A673 (cell line): ENCODE measurements at regions not wholly inside any gene's neighbourhood (a gene's known extent, or its start where the extent isn't known, plus 50 kb on each side); places are given as distances from the start of the nearest gene placed in this dataset.

ENCODE experiments used
- BruUV-seq: library from RNA; stranded (reverse); fragments of 400-500 nt; replicated peaks from 2 replicates; lab custom pipeline; 2021; lab: Mats Ljungman, UMichigan
- CTCF ChIA-PET: fragments of 300-600 bp; sonication (Branson Sonifier 250); formaldehyde crosslinking; loops from one replicate; lab custom pipeline; 2022; ENCODE audit warnings: antibody characterized with exemption; lab: Charles Lee
- POLR2A ChIA-PET: fragments of 300-600 bp; sonication (Branson Sonifier 250); formaldehyde crosslinking; loops from one replicate; lab custom pipeline; 2022; ENCODE audit warnings: antibody characterized with exemption; ENCODE audit not compliant: low non-redundant PET; lab: Charles Lee
- DNase-seq: peaks from one replicate; pipeline ENCODE4 v3.0.0-alpha.2; 2015; ENCODE audit warnings: low spot score
- H3K27ac ChIP-seq: fragments of 200-600 bp; sonication (generic); 2 replicates; pipeline ENCODE4 v1.5.1; 2016; ENCODE audit warnings: mixed run types, low read depth, mild to moderate bottlenecking, mixed read lengths, antibody characterized with exemption, low read length; ENCODE audit not compliant: poor library complexity, severe bottlenecking
- H3K27me3 ChIP-seq: fragments of 200-600 bp; sonication (generic); replicated peaks from 2 replicates; pipeline ENCODE4 v1.6.1; 2017; ENCODE audit warnings: mixed run types, low read depth, mild to moderate bottlenecking, mixed read lengths, antibody characterized with exemption, low read length; ENCODE audit not compliant: insufficient read depth, poor library complexity
- H3K36me3 ChIP-seq: fragments of 200-600 bp; sonication (generic); 2 replicates; pipeline ENCODE4 v1.6.1; 2016; ENCODE audit warnings: mixed run types, mild to moderate bottlenecking, mixed read lengths, antibody characterized with exemption, low read length; ENCODE audit not compliant: insufficient read depth, poor library complexity, severe bottlenecking
- H3K4me1 ChIP-seq: fragments of 200-600 bp; sonication (generic); 2 replicates; pipeline ENCODE4 v1.6.1; 2017; ENCODE audit warnings: mixed run types, mild to moderate bottlenecking, mixed read lengths, antibody characterized with exemption, low read length; ENCODE audit not compliant: insufficient read depth, poor library complexity, severe bottlenecking
- H3K4me3 ChIP-seq: fragments of 200-600 bp; sonication (generic); 2 replicates; pipeline ENCODE4 v1.5.1; 2016; ENCODE audit warnings: low read depth, mixed run types, mild to moderate bottlenecking, mixed read lengths, low read length; ENCODE audit not compliant: poor library complexity, severe bottlenecking
- H3K9me3 ChIP-seq: fragments of 200-600 bp; sonication (generic); 2 replicates; pipeline ENCODE4 v1.6.1; 2016; ENCODE audit warnings: mixed run types, low read depth, mild to moderate bottlenecking, mixed read lengths, antibody characterized with exemption, low read length; ENCODE audit not compliant: poor library complexity, severe bottlenecking
- CTCF ChIP-seq: fragments of 300-800, 200-600 bp; sonication (generic); conservative IDR thresholded peaks from 2 replicates; pipeline ENCODE4 v1.5.1; 2017; ENCODE audit warnings: low read depth, mild to moderate bottlenecking, antibody characterized with exemption, low read length, moderate library complexity, mixed read lengths
- EZH2 ChIP-seq: fragments of 200-600 bp; sonication (generic); IDR thresholded peaks from 2 replicates; pipeline ENCODE4 v1.6.1; 2017; ENCODE audit warnings: borderline replicate concordance, low read depth, mild to moderate bottlenecking, mixed read lengths, antibody characterized with exemption, low read length; ENCODE audit not compliant: poor library complexity, severe bottlenecking
- intact Hi-C: fragments of 100-400 bp; cut with micrococcal nuclease; formaldehyde crosslinking; loops from one replicate; pipeline ENCODE4 v1.10.0; 2022; ENCODE audit not compliant: unreplicated experiment

- CTCF ChIA-PET: no interaction called here
- TF ChIP-seq CTCF (no peak), EZH2 (no peak)
- no TSS peak for BruUV-seq
- no peaks in the 10 kb centered on the region for H3K27me3 ChIP-seq
- intact Hi-C loops: no loop called here
- H3K4me1 ChIP-seq: peaks cover 46% of the 10 kb centered on the region
- no peaks in the 10 kb centered on the region for H3K9me3 ChIP-seq
- no peak overlapping the region for H3K4me3 ChIP-seq
- POLR2A ChIA-PET: no interaction called here
- no peak overlapping the region for H3K27ac ChIP-seq
- H3K36me3 ChIP-seq: no peaks in the 10 kb centered on the region
- DNase-seq: no peak
Measured at GRCh38 chr6:43861212-43861894, 91.3 kb downstream of the VEGFA start.

DNA sequence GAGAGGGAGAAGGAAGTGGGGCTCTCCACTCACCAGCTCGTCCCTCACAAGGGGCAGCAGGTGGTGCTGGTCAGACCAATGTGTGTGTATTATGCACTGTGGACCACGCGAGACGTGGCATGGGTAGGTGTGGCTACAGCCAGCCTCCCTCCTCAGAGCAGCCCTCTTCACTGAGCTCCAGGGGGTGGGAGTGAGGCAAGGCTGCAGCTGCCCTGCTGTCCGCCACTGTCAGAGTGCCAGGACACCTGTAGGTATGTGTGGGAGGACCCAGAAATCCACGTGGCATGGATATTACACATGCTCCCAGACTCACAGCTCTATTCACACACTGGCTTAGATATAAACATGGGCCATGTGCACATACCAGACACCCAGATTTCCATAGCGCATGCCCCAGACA, 90.3 kb downstream of the VEGFA start:
- BruUV-seq: no TSS peak
- H3K27ac ChIP-seq: no peak overlapping the region
- peaks cover 35% of the 10 kb centered on the region for H3K4me1 ChIP-seq
- CTCF ChIA-PET: no interaction called here
- no peaks in the 10 kb centered on the region for H3K9me3 ChIP-seq
- H3K36me3 ChIP-seq: no peaks in the 10 kb centered on the region
- H3K27me3 ChIP-seq: no peaks in the 10 kb centered on the region
- no peak overlapping the region for H3K4me3 ChIP-seq
- POLR2A ChIA-PET: interaction anchor here (0.6 kb wide), 1 partner anchor 167 kb away, joined by 6 read pairs; no protein-coding TSS in a partner anchor
- intact Hi-C loops: no loop called here
- TF ChIP-seq EZH2 (no peak), CTCF (no peak)
- DNase-seq: no peak

GRCh38 chr6:43859213-43859612, 89.2 kb downstream of the VEGFA start:
- DNase-seq: no peak
- ChIA-PET CTCF (no interaction called here), POLR2A (no interaction called here)
- intact Hi-C loops: no loop called here
- no peaks in the 10 kb centered on the region for H3K9me3 ChIP-seq
- no peaks in the 10 kb centered on the region for H3K36me3 ChIP-seq
- no peak for TF ChIP-seq EZH2
- no peak for TF ChIP-seq CTCF
- no peaks in the 10 kb centered on the region for H3K27me3 ChIP-seq
- H3K4me3 ChIP-seq: no peak overlapping the region
- no TSS peak for BruUV-seq
- H3K27ac ChIP-seq: peak overlapping the region; percentile 45
- peaks cover 25% of the 10 kb centered on the region for H3K4me1 ChIP-seq
